Brain microvascular endothelial cell (primary cell): ENCODE measurements at regions not wholly inside any gene's neighbourhood (a gene's known extent, or its start where the extent isn't known, plus 50 kb on each side); places are given as distances from the start of the nearest gene placed in this dataset.

Source experiments
- DNase-seq: peaks from one replicate; pipeline ENCODE4 v3.0.0-alpha.2; 2020
- H3K27ac ChIP-seq: fragments of 250-450 bp; sonication (Bioruptor Pico); 2 replicates; pipeline ENCODE4 v1.5.1; 2020; ENCODE audit warnings: mild to moderate bottlenecking, moderate library complexity
- H3K27me3 ChIP-seq: fragments of 250-450 bp; sonication (Bioruptor Pico); replicated peaks from 2 replicates; pipeline ENCODE4 v1.5.1; 2020; ENCODE audit warnings: mild to moderate bottlenecking
- H3K36me3 ChIP-seq: fragments of 250-450 bp; sonication (Bioruptor Pico); replicated peaks from 2 replicates; pipeline ENCODE4 v1.5.1; 2020; ENCODE audit warnings: mild to moderate bottlenecking
- H3K4me3 ChIP-seq: 2 replicates; pipeline ENCODE4 v1.5.1; 2011; ENCODE audit warnings: low read depth, mild to moderate bottlenecking, control low read depth, low read length, moderate library complexity
- in situ Hi-C: cut with HindIII; loops from 2 replicates; pipeline ENCODE4 v1.10.0; 2017; ENCODE audit warnings: low sequenced_read_pairs, low pct_ligation_motif_present
- TF ChIP-seq, protein P1 (sequence below): IDR thresholded peaks from 2 replicates; pipeline ENCODE4 v1.5.1; 2011; ENCODE audit warnings: low read depth, mild to moderate bottlenecking, moderate library complexity, low read length, control low read depth, inconsistent platforms; ENCODE audit errors: missing control alignments

DNA sequence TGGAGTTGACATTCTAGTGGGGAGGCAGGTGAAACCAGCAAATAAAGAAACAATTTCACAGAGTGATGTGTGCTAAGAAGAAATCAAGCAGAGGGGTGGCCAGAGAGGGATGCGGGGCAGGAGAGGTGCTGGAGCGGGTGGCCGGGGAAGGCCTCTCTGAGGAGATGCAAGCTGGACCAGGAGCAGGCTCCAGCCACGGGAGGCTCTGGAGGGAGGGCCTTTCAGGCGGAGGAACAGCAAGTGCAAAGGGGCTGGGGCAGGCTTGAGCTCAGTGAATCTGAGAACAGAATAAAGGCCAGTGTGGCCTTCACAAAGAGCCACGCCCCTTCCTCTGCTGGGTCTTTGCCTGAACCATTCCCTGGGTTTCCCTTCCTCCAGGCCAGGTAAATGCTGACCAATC lies 73.2 kb upstream of the NEURL1B start:
- in situ Hi-C loops, result no loop called here
- no peaks in the 10 kb centered on the region for H3K36me3 ChIP-seq
- TF ChIP-seq, protein P1, sequence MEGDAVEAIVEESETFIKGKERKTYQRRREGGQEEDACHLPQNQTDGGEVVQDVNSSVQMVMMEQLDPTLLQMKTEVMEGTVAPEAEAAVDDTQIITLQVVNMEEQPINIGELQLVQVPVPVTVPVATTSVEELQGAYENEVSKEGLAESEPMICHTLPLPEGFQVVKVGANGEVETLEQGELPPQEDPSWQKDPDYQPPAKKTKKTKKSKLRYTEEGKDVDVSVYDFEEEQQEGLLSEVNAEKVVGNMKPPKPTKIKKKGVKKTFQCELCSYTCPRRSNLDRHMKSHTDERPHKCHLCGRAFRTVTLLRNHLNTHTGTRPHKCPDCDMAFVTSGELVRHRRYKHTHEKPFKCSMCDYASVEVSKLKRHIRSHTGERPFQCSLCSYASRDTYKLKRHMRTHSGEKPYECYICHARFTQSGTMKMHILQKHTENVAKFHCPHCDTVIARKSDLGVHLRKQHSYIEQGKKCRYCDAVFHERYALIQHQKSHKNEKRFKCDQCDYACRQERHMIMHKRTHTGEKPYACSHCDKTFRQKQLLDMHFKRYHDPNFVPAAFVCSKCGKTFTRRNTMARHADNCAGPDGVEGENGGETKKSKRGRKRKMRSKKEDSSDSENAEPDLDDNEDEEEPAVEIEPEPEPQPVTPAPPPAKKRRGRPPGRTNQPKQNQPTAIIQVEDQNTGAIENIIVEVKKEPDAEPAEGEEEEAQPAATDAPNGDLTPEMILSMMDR, result no peak
- DNase-seq, result no peak
- H3K4me3 ChIP-seq, result no peak overlapping the region
- H3K27ac ChIP-seq, result no peak overlapping the region
- H3K27me3 ChIP-seq, result peaks cover 25% of the 10 kb centered on the region

DNA sequence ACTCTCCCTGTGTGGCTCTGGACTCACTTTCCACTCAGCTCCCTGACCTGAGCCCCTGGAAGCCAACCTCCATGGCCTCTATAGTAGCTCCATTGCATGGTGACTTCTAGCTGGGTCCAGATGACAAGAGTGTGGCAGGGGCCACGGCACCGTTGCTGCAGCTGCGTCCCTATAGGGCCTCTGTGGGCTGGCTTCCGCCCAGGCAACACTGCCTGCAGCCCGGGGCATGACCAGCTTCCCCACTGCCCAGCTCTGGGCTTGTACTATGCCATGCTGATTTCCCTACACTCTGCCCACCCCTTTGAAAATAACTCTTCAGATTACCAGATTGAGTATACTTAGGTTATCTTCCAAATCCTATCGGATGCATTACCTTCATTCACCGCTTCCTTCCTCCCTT lies 73.8 kb upstream of the NEURL1B start:
- in situ Hi-C loops, result no loop called here
- no peak overlapping the region for H3K27ac ChIP-seq
- peaks cover 25% of the 10 kb centered on the region for H3K27me3 ChIP-seq
- no peaks in the 10 kb centered on the region for H3K36me3 ChIP-seq
- DNase-seq, result no peak
- TF ChIP-seq, protein P1, result no peak
- no peak overlapping the region for H3K4me3 ChIP-seq

DNA sequence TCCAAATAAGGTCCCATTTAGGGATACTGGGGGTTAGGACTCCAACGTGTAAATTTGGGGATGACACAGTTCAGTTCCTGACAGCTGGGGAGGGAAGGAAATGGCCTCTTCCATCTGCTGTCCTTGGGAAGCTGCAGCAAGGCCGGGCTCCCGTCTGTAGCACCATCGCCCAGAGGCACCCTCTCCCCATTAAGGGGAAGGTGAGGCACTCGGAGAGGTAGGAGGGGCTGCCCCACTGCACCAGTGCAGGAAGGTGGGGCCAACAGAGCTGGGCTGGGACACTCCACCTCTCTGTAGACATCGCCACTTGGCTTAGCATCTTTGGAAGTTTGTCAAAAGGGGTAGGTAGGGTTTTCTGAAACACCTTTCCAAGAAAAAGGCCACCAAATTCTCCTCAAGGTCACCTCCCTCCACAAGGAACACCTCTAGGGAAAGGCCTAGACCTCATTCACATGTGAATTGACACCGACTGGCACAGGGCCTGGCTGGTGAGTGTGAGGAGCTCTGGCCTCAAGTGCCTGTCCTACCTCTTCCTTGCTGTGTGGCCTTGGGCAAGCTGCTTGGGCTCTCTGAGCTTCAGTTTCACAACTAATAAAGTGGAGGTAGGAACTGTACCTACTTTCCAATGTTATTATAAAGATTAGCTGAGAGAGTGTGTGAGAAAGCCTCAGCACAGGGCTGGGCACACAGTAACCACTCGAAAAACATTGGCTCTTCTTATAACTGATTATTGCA lies 75.0 kb upstream of the NEURL1B start:
- H3K27ac ChIP-seq, result no peak overlapping the region
- H3K4me3 ChIP-seq, result no peak overlapping the region
- H3K27me3 ChIP-seq, result peaks cover 26% of the 10 kb centered on the region
- TF ChIP-seq, protein P1, result no peak
- no peak for DNase-seq
- in situ Hi-C loops, result no loop called here
- no peaks in the 10 kb centered on the region for H3K36me3 ChIP-seq

DNA sequence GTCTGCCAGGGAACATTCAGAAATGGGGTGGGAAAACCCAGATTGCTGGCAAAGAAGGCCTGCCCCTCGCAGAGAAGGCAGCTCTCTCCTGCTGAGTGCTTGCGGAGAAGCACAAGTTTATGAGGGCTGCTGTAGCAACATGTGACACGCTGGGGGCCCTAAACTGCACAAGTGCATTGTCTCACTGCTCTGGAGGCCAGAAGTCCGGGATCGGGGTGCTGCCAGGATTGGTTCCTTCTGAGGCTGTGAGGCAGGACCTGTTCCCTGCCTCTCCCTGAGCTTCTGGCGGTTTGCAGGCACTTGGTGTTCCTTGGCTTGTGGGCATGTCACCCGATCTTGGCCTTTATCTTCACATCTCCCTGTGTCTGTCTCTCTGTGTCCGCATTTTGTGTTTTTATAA lies 75.6 kb upstream of the NEURL1B start:
- DNase-seq, result no peak
- no peak overlapping the region for H3K4me3 ChIP-seq
- peaks cover 23% of the 10 kb centered on the region for H3K27me3 ChIP-seq
- H3K36me3 ChIP-seq, result no peaks in the 10 kb centered on the region
- no peak overlapping the region for H3K27ac ChIP-seq
- in situ Hi-C loops, result no loop called here
- TF ChIP-seq, protein P1, result no peak

DNA sequence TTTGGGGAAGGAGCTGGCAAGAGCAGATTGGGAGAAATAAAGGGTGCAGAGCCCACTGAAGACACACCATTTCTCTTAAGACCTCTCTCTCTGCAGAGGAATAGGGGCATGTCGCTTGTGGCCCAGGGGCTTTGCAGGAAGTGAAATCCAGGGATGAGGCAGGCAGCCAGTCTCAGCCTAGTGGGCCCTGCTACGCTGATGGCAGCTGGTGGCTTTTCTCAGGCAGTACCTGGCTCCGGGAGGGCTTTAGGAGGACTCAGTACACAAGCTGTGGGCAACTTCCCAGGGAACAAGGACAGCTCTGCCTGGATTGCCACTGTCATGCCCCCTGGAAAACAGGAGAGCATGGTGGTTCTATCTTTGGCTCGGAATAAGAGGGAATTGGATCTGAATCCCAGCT lies 76.2 kb upstream of the NEURL1B start:
- peaks cover 18% of the 10 kb centered on the region for H3K27me3 ChIP-seq
- no peak overlapping the region for H3K4me3 ChIP-seq
- no peak overlapping the region for H3K27ac ChIP-seq
- no peak for DNase-seq
- TF ChIP-seq, protein P1, result no peak
- H3K36me3 ChIP-seq, result no peaks in the 10 kb centered on the region
- in situ Hi-C loops, result no loop called here

DNA sequence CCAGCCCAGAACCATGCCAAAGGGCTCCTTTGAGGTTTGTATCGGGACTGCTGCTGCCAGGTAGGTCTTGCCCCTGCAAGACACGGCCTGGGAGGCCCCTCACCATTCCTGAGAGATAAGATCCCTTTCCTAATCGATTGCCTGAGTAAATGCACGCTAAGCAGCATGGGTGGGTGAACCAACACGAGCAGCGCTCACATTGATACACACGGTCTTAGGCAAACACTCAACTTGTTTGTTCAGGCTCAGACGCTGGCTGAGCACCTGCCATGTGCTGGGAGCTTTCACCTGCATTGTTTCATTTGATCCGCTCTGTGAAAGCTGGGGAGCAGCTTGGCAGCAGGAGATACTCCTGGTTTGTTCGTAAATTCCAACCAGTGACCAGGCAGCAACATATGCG lies 76.9 kb upstream of the NEURL1B start:
- in situ Hi-C loops, result no loop called here
- H3K4me3 ChIP-seq, result no peak overlapping the region
- H3K27ac ChIP-seq, result no peak overlapping the region
- DNase-seq, result no peak
- H3K36me3 ChIP-seq, result no peaks in the 10 kb centered on the region
- H3K27me3 ChIP-seq, result peaks cover 18% of the 10 kb centered on the region
- TF ChIP-seq, protein P1, result no peak
